GM15510 (cell line): ENCODE measurements at regions not wholly inside any gene's neighbourhood (a gene's known extent, or its start where the extent isn't known, plus 50 kb on each side); places are given as distances from the start of the nearest gene placed in this dataset.

Experiments used
- POLR2A ChIP-seq: IDR thresholded peaks from 3 replicates; pipeline ENCODE4 v1.6.1; 2011; ENCODE audit warnings: borderline replicate concordance; ENCODE audit not compliant: insufficient read length; ENCODE audit errors: extremely low read depth

DNA sequence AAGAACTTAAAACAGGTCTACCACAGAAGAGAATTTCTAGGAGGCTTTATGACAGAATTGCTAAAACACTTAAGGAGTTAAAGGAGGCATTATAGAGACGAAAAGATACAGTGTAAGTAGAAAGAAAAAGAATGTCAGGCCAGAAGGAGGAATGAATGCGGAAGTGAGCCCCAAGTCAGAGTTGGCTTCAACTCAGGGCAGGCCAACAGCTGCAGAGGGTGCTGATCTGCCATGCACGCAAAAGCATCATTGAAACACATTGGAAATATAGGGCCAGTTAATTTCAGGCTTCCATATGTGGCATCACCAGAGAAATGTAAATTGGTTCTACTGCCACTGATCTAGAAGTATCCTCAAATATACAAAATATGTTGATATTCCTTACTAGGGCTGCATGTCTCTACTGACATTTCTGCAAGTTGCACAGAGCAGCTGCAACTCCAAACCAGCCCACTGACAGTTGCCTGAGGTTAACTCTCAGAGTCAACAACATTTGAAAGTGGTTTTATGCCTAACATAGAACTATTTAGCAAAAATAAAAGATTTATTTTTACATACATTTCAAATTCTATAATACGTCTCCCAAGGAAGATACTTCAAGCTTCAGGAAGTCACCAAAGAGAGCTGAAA, 324.1 kb downstream of the C11orf87 start:
- no peak for TF ChIP-seq POLR2A

DNA sequence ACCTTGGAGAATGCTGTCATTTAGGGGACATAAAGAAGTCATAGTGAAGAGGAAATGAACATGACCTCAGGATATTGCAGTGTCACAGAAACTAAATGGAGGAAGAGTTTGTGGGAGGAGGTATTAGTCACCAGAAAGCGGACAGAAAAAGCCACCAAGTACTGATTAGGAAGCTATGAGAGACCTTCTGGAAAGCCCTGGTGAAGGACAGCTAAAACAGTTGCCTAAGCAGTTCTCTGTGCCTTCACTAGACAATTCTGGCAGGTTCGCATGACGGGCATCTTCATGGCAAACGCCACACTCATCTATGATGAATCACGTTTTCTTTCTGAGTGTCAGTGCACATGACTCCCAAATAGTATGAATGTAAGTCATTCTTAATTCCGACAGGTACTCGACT, 325.8 kb downstream of the C11orf87 start:
- no peak for TF ChIP-seq POLR2A

DNA sequence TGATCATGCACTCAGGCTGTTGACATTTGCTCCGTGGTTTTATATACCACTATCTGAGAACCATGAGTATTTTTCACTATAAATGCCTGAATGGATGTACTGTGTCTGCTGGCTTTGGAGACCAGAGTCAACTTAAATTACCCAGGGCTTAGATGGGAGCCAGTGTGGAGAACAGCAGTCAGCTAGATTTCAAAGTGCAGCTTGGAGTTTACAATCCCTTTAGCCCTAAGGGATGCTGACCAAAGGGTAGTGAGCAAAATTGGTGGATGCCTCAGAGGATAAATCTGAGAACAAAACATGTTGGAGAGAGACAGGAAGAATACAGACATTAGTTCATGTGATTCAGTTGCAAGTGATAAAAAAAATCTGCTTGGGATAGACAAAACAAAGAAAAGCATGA, 327.5 kb downstream of the C11orf87 start:
- no peak for TF ChIP-seq POLR2A

DNA sequence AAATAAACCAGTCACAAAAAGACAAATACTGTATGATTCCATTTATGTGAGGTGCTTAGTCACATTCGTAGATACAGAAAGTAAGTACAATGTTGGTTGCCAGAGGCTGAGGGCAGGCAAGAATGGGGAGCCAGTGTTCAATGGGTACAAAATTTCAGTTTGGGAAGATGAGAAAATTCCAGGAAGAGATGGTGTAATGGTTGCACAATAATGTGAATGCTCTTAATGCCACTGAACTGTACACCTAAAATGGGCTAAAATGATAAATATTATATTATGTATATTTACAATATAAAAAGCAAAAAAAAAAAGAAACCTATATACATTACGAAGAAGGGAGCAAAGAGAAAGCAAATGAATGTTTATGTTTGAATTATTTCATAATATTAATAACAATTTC, 329.0 kb downstream of the C11orf87 start:
- TF ChIP-seq POLR2A, result no peak

DNA sequence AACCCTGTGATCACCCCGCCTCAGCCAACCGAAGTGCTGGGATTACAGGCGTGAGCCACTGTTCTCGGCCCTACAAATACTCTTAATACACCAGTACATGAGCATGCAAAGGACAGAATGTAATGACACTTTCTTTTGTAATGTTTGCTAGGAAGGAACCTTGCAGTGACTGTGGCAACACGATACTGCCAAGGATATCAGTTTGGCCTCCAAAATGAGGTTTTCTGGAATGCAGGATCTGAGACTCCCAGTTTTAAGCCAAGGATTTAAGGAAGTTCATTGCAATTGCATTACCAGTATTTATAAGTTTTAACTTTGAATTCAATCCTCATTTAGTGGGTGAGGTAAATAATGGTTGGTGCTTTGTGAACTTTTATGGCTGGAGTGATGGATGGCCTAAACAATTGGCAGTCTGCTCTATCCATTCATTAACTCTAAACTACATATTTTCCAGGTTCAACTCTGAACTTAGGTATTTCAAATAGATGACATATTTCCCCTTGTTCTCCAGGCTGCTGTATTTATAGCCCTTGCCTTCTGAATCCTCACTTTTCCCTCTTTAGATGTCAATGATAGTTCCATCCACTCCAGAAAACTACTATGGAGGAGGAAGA, 330.3 kb downstream of the C11orf87 start:
- TF ChIP-seq POLR2A, result no peak

DNA sequence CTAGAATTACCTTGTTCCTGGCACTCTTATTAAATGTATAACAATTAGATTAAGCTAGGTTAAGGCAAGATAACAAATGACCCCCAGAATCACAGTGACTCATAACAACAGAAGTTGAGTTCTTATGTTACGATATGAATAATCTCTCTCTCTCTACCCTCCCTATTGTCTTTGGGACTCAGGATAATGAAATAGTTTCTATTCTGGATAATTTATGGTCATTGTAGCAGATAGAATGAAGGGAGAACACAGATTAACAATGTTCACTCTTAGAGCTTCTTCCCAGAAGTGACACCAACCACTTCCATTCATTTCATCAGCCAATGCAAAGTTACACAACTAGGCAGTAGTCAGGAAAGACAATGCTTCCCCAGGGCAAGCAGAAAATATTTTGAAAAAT, 334.5 kb downstream of the C11orf87 start:
- no peak for TF ChIP-seq POLR2A

DNA sequence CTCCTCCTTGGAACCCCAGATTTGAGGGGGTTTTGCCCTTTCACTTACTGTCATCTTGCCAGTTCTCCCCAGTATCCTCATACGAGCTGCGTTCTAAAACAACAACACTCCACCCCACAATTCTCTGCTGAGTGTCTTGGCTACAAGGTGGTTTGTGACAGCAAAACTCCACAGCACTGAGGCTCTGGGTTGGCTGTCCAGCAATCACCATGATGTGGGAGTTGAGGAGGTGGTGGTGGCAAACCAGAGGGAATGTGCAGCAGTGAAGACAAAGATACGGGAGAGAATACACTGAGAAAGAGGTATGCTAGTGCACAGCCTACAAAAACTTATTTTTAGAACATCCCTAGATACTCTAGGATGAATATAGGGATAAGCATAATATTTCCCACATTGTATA, 335.0 kb downstream of the C11orf87 start:
- no peak for TF ChIP-seq POLR2A

DNA sequence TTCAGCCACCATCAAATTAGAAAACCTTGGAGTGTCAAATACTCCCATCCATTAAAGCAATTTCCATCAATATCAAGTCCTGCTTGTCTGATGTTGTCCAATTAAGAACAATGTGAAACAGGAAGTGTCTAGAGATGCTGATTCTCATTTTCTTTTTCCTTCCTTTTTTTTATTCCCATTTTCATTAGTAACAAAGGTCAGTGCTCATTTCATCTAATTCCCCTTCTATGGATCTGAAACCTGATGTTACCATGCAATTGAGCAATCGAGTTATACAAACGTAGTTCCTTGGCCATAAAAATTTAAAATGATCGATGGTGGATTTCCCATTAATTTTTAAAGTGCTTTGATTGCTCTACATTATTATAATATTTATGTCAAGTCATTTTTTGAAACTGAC, 330.6 kb upstream of the ZC3H12C start:
- no peak for TF ChIP-seq POLR2A

DNA sequence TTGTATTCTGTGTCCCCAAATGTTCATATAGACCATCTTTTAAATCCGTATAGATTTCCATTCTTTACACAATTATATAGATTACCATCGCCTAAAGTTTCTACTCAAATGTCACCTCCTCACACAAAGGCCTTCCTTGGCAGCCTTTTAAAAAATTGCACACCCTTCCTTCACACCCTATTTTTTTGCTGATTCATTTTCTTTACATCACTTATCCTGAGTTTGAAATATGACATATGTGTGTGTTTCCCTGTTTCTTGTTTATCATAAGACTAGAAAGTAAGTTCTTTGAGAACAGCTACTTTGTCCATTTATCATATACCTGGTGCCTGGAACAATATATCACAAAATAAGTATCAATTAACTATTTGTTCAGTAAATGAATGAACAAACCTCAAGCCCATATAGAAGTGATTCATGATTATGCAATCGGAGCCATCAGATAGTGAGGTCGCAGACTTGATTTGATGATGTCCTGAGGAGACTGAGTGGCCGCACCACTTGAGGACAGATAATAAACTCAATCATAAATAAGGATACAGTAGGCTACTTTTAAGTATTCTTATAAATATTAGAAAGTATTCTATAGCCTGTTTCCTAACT, 327.4 kb upstream of the ZC3H12C start:
- no peak for TF ChIP-seq POLR2A

DNA sequence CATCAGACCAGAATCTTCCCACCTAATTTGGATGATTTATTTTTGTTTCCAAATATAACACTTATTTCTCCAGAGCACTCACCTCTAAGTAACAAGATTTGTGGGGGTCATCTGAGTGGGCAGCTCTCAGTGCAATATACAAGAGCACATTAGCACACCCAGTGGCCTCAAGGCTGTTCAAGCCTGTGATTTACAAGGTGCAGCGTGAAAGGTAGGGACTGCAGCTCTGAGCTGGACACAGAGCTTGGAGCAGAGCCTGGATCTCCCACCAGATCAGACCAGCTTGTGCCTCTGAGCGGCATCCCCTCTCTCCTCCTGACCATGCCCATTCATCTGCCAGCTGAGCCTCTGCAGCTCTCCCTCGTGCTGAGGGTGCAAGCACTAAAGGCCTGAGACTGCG, 323.3 kb upstream of the ZC3H12C start:
- no peak for TF ChIP-seq POLR2A

DNA sequence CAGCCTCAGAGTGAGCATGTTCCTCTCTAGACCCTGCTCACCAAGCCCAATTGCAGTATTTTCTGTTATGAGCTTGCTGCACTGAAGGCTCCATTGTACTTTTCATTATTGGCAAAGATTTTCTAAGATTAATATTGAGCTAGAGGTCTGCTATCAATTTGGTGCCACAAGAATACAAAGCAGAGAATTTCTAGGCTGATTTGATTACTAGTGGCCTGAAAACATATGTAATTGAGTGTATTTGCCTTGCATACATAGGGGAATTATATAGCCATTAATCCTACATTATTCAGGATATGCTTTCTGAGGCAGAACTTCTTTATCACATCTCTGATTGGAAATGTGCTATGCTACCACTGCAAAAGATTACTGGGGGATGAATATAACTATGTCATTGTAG, 322.9 kb upstream of the ZC3H12C start:
- TF ChIP-seq POLR2A, result no peak

DNA sequence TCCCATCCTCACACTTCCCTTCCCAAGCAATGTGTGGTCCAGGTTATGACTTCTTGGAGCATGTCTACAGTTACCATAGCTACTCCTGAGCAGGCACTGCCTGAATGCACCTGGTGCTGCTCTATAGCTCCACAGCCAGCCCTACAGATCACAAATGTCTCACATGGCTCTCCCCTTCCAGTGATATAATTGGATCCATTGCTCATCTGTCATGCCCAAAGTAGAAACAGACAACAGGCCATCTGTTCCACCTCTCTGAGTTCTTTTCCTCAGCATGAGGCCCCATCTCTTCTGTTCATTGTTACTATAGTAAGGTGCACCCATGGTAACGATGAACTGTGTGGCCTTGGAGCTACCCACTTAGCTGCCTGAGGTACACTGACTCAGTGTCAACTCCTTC, 320.3 kb upstream of the ZC3H12C start:
- TF ChIP-seq POLR2A, result no peak

DNA sequence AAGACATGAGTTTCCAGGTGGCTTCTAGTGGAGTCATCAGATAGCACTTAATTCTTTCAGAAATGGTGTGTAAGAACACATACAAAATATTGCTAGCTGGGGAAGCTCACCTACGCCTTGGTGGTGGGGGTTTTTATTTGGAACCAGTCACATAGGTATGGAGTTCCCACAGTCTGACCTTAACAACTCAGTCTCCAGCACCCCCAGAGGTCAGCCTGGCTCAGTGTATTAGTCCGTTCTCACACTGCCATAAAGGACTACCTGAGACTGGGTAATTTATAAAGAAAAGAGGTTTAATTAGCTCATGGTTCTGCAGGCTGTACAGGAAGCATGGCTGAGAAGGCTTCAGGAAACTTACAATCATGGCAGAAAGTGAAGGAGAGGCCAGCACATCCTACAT, 317.5 kb upstream of the ZC3H12C start:
- TF ChIP-seq POLR2A, result no peak

DNA sequence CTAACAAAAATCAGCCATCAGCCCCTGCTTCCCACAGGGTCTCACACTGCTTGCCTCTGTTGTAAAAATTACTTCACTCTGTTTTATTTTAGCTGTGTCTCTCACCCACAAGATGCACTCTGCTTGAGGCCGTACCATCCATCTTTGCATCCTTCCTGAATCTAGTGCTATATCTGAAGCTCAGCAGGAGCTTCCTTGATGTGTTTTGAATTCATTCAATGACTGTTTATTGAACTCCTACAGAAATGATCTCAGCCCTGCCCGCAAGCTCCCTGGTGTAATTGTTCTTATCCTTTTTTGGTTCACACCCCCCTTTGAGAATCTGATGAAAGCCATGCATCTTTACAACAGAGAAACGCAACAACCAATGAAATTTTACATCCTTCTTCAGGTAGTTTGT, 310.2 kb upstream of the ZC3H12C start:
- TF ChIP-seq POLR2A, result no peak

DNA sequence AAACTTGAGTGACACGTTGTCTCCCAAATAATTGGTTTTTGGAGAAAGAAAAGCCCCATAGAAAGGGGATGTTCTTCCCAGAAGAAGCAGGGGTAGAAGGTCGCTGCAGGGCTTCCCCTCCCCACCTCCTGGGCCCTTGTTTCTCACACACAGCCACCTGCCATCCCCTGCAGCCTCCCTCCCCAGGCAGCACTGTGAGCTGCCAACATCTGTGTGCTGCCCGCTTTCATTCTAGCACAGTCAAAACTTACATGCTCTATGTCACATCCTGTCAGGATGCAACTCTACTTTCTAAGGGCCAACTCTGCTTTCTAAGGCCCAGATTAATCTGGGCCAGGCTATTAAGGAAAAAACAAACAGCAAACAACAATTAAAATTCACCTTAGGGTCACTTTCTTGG, 309.4 kb upstream of the ZC3H12C start:
- no peak for TF ChIP-seq POLR2A

DNA sequence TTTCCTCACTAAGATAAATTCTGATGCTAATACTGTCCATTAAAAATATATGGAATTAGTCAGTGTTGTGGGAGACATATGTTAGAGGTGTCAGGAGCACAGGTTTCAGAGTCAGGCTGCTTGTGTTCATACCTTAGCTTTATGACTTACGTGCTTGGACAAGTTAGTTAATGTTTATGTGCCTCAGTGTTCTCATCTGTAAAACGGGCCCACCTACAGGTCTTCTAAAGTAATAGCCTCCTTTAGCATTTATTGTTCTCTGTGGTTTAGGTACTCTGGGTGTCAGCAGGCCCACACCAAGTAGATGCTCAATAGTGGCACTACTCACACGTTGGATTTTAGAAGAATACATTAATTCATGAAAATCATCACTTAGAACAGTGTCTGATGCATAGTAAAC, 308.7 kb upstream of the ZC3H12C start:
- TF ChIP-seq POLR2A, result no peak
